ENCODE measurements at regions not wholly inside any gene's neighbourhood (a gene's known extent, or its start where the extent isn't known, plus 50 kb on each side); places are given as distances from the start of the nearest gene placed in this dataset.

- no peak for TF ChIP-seq ZNF317 (CRISPR knock-in tag; IDR thresholded peaks at IDR 0.05; ENCODE audit: borderline replicate concordance, low read depth)
- TF ChIP-seq SOX15 (CRISPR knock-in tag; IDR thresholded peaks at IDR 0.05), result no peak
- TF ChIP-seq ZNF281 (CRISPR knock-in tag; IDR thresholded peaks at IDR 0.05), result no peak
- TF ChIP-seq ATF2 (CRISPR knock-in tag; IDR thresholded peaks at IDR 0.05; ENCODE audit: borderline replicate concordance, low read depth), result no peak
- TF ChIP-seq ELF4 (CRISPR knock-in tag; IDR thresholded peaks at IDR 0.05; ENCODE audit: low read depth), result no peak
- no peak for TF ChIP-seq JAZF1 (CRISPR knock-in tag; IDR thresholded peaks at IDR 0.05)
- no peak for TF ChIP-seq ERG (CRISPR knock-in tag; IDR thresholded peaks at IDR 0.05)
- TF ChIP-seq ZNF138 (CRISPR knock-in tag; conservative IDR thresholded peaks at IDR 0.05), result no peak
- no peak for TF ChIP-seq ZNF425 (CRISPR knock-in tag; conservative IDR thresholded peaks at IDR 0.05)
- TF ChIP-seq CREB1 (CRISPR knock-in tag; IDR thresholded peaks at IDR 0.05), result no peak
- TF ChIP-seq NR1H2 (CRISPR knock-in tag; IDR thresholded peaks at IDR 0.05), result no peak
- no peak for TF ChIP-seq PREB (CRISPR knock-in tag; IDR thresholded peaks at IDR 0.05; ENCODE audit: borderline replicate concordance)
- TF ChIP-seq CDX4 (CRISPR knock-in tag; IDR thresholded peaks at IDR 0.05; ENCODE audit: borderline replicate concordance), result no peak
- TF ChIP-seq AFF4 (CRISPR knock-in tag; IDR thresholded peaks at IDR 0.05; ENCODE audit: borderline replicate concordance), result no peak
- no peak for TF ChIP-seq NFATC4 (CRISPR knock-in tag; IDR thresholded peaks at IDR 0.05)
- TF ChIP-seq ZNF263 (CRISPR knock-in tag; IDR thresholded peaks at IDR 0.05; ENCODE audit: low read depth), result no peak
- no peak for TF ChIP-seq GRHL2 (CRISPR knock-in tag; IDR thresholded peaks at IDR 0.05; ENCODE audit: insufficient replicate concordance, severe bottlenecking)
- H3K9me3 Mint-ChIP-seq, result peaks cover 29% of the 10 kb centered on the region
- H3K4me3 Mint-ChIP-seq, result no peak overlapping the region
- ChIA-PET POLR2A (no interaction called here), CTCF (no interaction called here)
- peaks cover 19% of the 10 kb centered on the region for H3K36me3 Mint-ChIP-seq
- H3K27ac Mint-ChIP-seq, result no peak overlapping the region
- DNase-seq (ENCODE audit: low spot score) (no peak), ATAC-seq (no peak)
- no peaks in the 10 kb centered on the region for H3K4me1 Mint-ChIP-seq
- H3K27me3 Mint-ChIP-seq (ENCODE audit: low read depth), result no peaks in the 10 kb centered on the region
Measured at GRCh38 chr1:186519982-186520381, 59.1 kb upstream of the PDC start.
